Transverse colon (tissue), 4 donors: ENCODE measurements at regions not wholly inside any gene's neighbourhood (a gene's known extent, or its start where the extent isn't known, plus 50 kb on each side); places are given as distances from the start of the nearest gene placed in this dataset.

ENCODE experiments used
- CTCF ChIP-seq, 5 experiments: fragments of 200-600 bp in 3 of 5; fragments of 450-650 bp in 2 of 5; sonication (generic) in 3 of 5; IDR thresholded peaks; 1 replicate in 2 of 5; 2 replicates in 3 of 5; pipeline ENCODE4 v1.5.1; 2016 to 2017; ENCODE audit warnings: antibody characterized with exemption in 5 of 5, inconsistent platforms in 3 of 5, mild to moderate bottlenecking in 2 of 5, moderate library complexity in 1 of 5
- POLR2A ChIP-seq: fragments of 450-650 bp; IDR thresholded peaks from one replicate; pipeline ENCODE4 v1.6.1; 2016; ENCODE audit warnings: antibody characterized with exemption, mild to moderate bottlenecking, moderate library complexity
- POLR2AphosphoS5 ChIP-seq, 3 donors: sonication (generic); formaldehyde crosslinking; IDR thresholded peaks; one replicate each; pipeline ENCODE4 v1.6.1; 2016; ENCODE audit warnings: antibody characterized with exemption in 3 of 3

- TF ChIP-seq POLR2A (no peak), POLR2AphosphoS5 (IDR thresholded peaks at IDR 0.05) (no peak), CTCF (IDR thresholded peaks at IDR 0.05) (no peak)
Measured at GRCh38 chr7:94323844-94324243, 70.9 kb upstream of the COL1A2 start.
